Uterus (tissue), 3 donors: ENCODE measurements at regions not wholly inside any gene's neighbourhood (a gene's known extent, or its start where the extent isn't known, plus 50 kb on each side); places are given as distances from the start of the nearest gene placed in this dataset.

Source experiments
- DNase-seq, 2 donors: peaks; one replicate each; pipeline ENCODE4 v3.0.0-alpha.2; 2019 to 2020
- H3K27ac ChIP-seq, 2 donors: fragments of 200-600 bp; sonication (generic); 1 replicate in 1 of 2; 2 replicates in 1 of 2; pipeline ENCODE4 v1.5.1; 2016 to 2018
- H3K27me3 ChIP-seq, 2 donors: fragments of 200-600 bp; sonication (generic); one replicate each; pipeline ENCODE4 v1.5.1; 2018 to 2019; ENCODE audit warnings: control low read depth in 1 of 2
- H3K36me3 ChIP-seq, 2 donors: fragments of 200-600 bp; sonication (generic); one replicate each; pipeline ENCODE4 v1.5.1; 2019; ENCODE audit warnings: control low read depth in 1 of 2
- H3K4me1 ChIP-seq, 2 donors: fragments of 200-600 bp; sonication (generic); one replicate each; pipeline ENCODE4 v1.5.1; 2018 to 2019; ENCODE audit warnings: control low read depth in 1 of 2
- H3K4me3 ChIP-seq, 2 donors: fragments of 200-600 bp; sonication (generic); 1 replicate in 1 of 2; 2 replicates in 1 of 2; pipeline ENCODE4 v1.5.1; 2018 to 2019; ENCODE audit warnings: mild to moderate bottlenecking in 1 of 2
- H3K9me3 ChIP-seq, 2 donors: fragments of 200-600 bp; sonication (generic); one replicate each; pipeline ENCODE4 v1.5.1; 2019; ENCODE audit warnings: control low read depth in 1 of 2
- POLR2A ChIP-seq, 2 donors: fragments of 450-650 bp; IDR thresholded peaks; one replicate each; pipeline ENCODE4 v1.6.1; 2016; ENCODE audit warnings: antibody characterized with exemption in 2 of 2, mild to moderate bottlenecking in 1 of 2, moderate library complexity in 1 of 2
- intact Hi-C: fragments of 100-400 bp; cut with DNase I; formaldehyde crosslinking; loops from one replicate; pipeline ENCODE4 v1.15.1; 2023; ENCODE audit warnings: low total_unique reads
- TF ChIP-seq, protein P1 (sequence below), 4 experiments: fragments of 200-600 bp in 2 of 4; fragments of 450-650 bp in 2 of 4; sonication (generic) in 2 of 4; IDR thresholded peaks; one replicate each; pipeline ENCODE4 v1.5.1; 2016 to 2019; ENCODE audit warnings: antibody characterized with exemption in 4 of 4, mild to moderate bottlenecking in 2 of 4, moderate library complexity in 1 of 4
- donor health status: DM: yes; HTN: yes; CAD: no.

GRCh38 chr13:22120646-22121045 is 449.8 kb downstream of the FGF9 start:
- DNase-seq = no peak
- intact Hi-C loops = no loop called here
- no peaks in the 10 kb centered on the region for H3K27me3 ChIP-seq
- H3K27ac ChIP-seq = no peak overlapping the region
- H3K9me3 ChIP-seq = no peaks in the 10 kb centered on the region
- no peaks in the 10 kb centered on the region for H3K36me3 ChIP-seq
- H3K4me1 ChIP-seq = no peaks in the 10 kb centered on the region
- TF ChIP-seq, protein P1, sequence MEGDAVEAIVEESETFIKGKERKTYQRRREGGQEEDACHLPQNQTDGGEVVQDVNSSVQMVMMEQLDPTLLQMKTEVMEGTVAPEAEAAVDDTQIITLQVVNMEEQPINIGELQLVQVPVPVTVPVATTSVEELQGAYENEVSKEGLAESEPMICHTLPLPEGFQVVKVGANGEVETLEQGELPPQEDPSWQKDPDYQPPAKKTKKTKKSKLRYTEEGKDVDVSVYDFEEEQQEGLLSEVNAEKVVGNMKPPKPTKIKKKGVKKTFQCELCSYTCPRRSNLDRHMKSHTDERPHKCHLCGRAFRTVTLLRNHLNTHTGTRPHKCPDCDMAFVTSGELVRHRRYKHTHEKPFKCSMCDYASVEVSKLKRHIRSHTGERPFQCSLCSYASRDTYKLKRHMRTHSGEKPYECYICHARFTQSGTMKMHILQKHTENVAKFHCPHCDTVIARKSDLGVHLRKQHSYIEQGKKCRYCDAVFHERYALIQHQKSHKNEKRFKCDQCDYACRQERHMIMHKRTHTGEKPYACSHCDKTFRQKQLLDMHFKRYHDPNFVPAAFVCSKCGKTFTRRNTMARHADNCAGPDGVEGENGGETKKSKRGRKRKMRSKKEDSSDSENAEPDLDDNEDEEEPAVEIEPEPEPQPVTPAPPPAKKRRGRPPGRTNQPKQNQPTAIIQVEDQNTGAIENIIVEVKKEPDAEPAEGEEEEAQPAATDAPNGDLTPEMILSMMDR (IDR thresholded peaks at IDR 0.05) = no peak
- TF ChIP-seq POLR2A (IDR thresholded peaks at IDR 0.05) = no peak
- H3K4me3 ChIP-seq = no peak overlapping the region

- Histone ChIP-seq H3K9me3 (no peaks in the 10 kb centered on the region), H3K27ac (no peak overlapping the region), H3K27me3 (no peaks in the 10 kb centered on the region), H3K4me3 (no peak overlapping the region), H3K4me1 (no peaks in the 10 kb centered on the region), H3K36me3 (no peaks in the 10 kb centered on the region)
- TF ChIP-seq, protein P1 (IDR thresholded peaks at IDR 0.05) = no peak
- intact Hi-C loops = no loop called here
- no peak for DNase-seq
These were observed 450.4 kb downstream of the FGF9 start for GRCh38 chr13:22121146-22121739.

DNA sequence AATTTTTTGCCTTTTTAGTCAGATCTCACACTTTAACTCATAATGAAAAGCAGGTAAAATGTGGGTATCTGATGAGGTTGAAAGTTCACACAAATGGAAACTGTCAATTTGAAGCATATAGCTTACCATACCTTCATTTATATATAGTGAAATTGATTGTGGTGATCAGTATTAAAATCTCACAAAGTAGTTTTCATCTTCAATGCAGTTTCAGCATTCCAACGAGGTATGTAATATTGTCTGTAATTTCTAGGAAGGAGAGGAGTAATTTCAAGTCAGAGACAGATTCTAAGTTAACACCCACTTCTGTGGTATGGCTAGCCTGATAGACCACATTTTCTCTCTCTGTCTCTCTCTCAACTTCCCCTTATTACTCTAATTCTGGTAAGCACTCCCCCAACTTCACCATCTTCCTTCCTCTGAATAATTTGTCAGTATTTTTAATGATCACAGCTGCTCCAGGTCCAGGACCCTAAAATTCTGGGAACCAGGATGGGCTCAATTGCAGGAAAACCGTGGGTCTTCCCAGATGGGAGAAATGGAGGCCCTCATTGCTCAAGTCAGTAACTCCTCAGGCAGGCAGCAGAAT is 455.7 kb downstream of the FGF9 start:
- intact Hi-C loops = no loop called here
- H3K27me3 ChIP-seq = no peaks in the 10 kb centered on the region
- no peaks in the 10 kb centered on the region for H3K36me3 ChIP-seq
- no peak overlapping the region for H3K27ac ChIP-seq
- no peak for DNase-seq
- no peaks in the 10 kb centered on the region for H3K4me1 ChIP-seq
- H3K4me3 ChIP-seq = no peak overlapping the region
- no peaks in the 10 kb centered on the region for H3K9me3 ChIP-seq
- TF ChIP-seq, protein P1 (IDR thresholded peaks at IDR 0.05) = no peak
- TF ChIP-seq POLR2A (IDR thresholded peaks at IDR 0.05) = no peak

- Histone ChIP-seq H3K27ac (no peak overlapping the region), H3K4me1 (no peaks in the 10 kb centered on the region), H3K36me3 (no peaks in the 10 kb centered on the region), H3K4me3 (no peak overlapping the region), H3K27me3 (no peaks in the 10 kb centered on the region), H3K9me3 (no peaks in the 10 kb centered on the region)
- TF ChIP-seq, protein P1 (IDR thresholded peaks at IDR 0.05) = no peak
- no peak for TF ChIP-seq POLR2A (IDR thresholded peaks at IDR 0.05)
- intact Hi-C loops = no loop called here
- DNase-seq = no peak
These were observed 456.6 kb downstream of the FGF9 start for GRCh38 chr13:22127277-22128164.
